Erythroblast (primary cell): ENCODE measurements at regions not wholly inside any gene's neighbourhood (a gene's known extent, or its start where the extent isn't known, plus 50 kb on each side); places are given as distances from the start of the nearest gene placed in this dataset.

Experiments
- GATA1 ChIP-seq: IDR thresholded peaks from 2 replicates; pipeline ENCODE4 v1.6.1; 2011; ENCODE audit warnings: low read depth, mild to moderate bottlenecking, control low read depth, low read length, moderate library complexity
- POLR2A ChIP-seq: IDR thresholded peaks from 2 replicates; pipeline ENCODE4 v1.6.1; 2011; ENCODE audit warnings: mild to moderate bottlenecking, low read length

GRCh38 chr4:20506827-20507226 lies 193.4 kb upstream of the PACRGL start:
- TF ChIP-seq POLR2A (no peak), GATA1 (no peak)
